ENCODE measurements at regions not wholly inside any gene's neighbourhood (a gene's known extent, or its start where the extent isn't known, plus 50 kb on each side); places are given as distances from the start of the nearest gene placed in this dataset.

- no peak for TF ChIP-seq RAD21 (IDR thresholded peaks at IDR 0.05; ENCODE audit: low read length)
- no peak for TF ChIP-seq CEBPB (IDR thresholded peaks at IDR 0.05; ENCODE audit: low read depth, low read length)
- no peak for TF ChIP-seq CTCF (conservative IDR thresholded peaks at IDR 0.05; ENCODE audit: low read depth, low read length)
- TF ChIP-seq POLR2A (IDR thresholded peaks at IDR 0.05; ENCODE audit: low read depth, low read length): no peak
- no peak for TF ChIP-seq BHLHE40 (IDR thresholded peaks at IDR 0.05; ENCODE audit: low read depth, low read length)
Measured at GRCh38 chr10:35762311-35763030, 120.4 kb upstream of the FZD8 start.

All from IMR-90 (cell line).